Stomach (tissue), 4 donors: ENCODE measurements at regions not wholly inside any gene's neighbourhood (a gene's known extent, or its start where the extent isn't known, plus 50 kb on each side); places are given as distances from the start of the nearest gene placed in this dataset.

Experiments
- EP300 ChIP-seq: sonication (generic); formaldehyde crosslinking; IDR thresholded peaks from one replicate; pipeline ENCODE4 v1.6.1; 2017; ENCODE audit warnings: antibody characterized with exemption
- POLR2A ChIP-seq, 4 donors: fragments of 450-650 bp; IDR thresholded peaks; one replicate each; pipeline ENCODE4 v1.6.1; 2016; ENCODE audit warnings: antibody characterized with exemption in 4 of 4, control low read depth in 2 of 4, mild to moderate bottlenecking in 1 of 4, moderate library complexity in 1 of 4
- POLR2AphosphoS5 ChIP-seq, 3 donors: sonication (generic); formaldehyde crosslinking; IDR thresholded peaks; one replicate each; pipeline ENCODE4 v1.6.1; 2016; ENCODE audit warnings: antibody characterized with exemption in 3 of 3
- TF ChIP-seq, protein P1 (sequence below), 7 experiments: fragments of 450-650 bp in 4 of 7; fragments of 200-600 bp in 3 of 7; sonication (generic) in 3 of 7; IDR thresholded peaks; one replicate each; pipeline ENCODE4 v1.5.1; 2016 to 2019; ENCODE audit warnings: antibody characterized with exemption in 7 of 7, control low read depth in 2 of 7, mild to moderate bottlenecking in 1 of 7

DNA sequence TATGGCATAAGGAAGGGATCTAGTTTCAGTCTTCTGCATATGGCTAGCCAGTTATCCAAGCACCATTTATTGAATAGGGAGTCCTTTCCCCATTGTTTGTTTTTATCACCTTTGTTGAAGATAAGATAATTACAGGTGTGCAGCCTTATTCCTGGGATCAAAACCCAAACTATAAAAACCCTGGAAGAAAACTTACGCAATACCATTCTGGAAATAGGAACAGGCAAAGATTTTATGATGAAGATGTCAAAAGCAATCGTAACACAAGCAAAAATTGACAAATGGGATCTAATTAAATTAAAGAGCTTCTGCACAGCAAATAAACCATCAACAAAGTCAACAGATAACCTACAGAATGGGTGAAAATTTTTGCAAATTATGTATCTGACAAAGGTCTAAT, 128.5 kb upstream of the DCN start:
- TF ChIP-seq, protein P1, sequence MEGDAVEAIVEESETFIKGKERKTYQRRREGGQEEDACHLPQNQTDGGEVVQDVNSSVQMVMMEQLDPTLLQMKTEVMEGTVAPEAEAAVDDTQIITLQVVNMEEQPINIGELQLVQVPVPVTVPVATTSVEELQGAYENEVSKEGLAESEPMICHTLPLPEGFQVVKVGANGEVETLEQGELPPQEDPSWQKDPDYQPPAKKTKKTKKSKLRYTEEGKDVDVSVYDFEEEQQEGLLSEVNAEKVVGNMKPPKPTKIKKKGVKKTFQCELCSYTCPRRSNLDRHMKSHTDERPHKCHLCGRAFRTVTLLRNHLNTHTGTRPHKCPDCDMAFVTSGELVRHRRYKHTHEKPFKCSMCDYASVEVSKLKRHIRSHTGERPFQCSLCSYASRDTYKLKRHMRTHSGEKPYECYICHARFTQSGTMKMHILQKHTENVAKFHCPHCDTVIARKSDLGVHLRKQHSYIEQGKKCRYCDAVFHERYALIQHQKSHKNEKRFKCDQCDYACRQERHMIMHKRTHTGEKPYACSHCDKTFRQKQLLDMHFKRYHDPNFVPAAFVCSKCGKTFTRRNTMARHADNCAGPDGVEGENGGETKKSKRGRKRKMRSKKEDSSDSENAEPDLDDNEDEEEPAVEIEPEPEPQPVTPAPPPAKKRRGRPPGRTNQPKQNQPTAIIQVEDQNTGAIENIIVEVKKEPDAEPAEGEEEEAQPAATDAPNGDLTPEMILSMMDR (IDR thresholded peaks at IDR 0.05), result no peak
- TF ChIP-seq POLR2A (IDR thresholded peaks at IDR 0.05), result no peak
- no peak for TF ChIP-seq POLR2AphosphoS5 (IDR thresholded peaks at IDR 0.05)
- TF ChIP-seq EP300, result no peak
